SKM-1 (cell line): ENCODE measurements at regions not wholly inside any gene's neighbourhood (a gene's known extent, or its start where the extent isn't known, plus 50 kb on each side); places are given as distances from the start of the nearest gene placed in this dataset.

Experiments used
- DNase-seq: peaks from one replicate; lab custom pipeline; 2025; ENCODE audit not compliant: unreplicated experiment; lab: John Stamatoyannopoulos, UW

- DNase-seq, result no peak
These were observed 493.3 kb downstream of the BRD1 start for GRCh38 chr22:49334449-49334789.

GRCh38 chr22:49333206-49333605, 494.5 kb downstream of the BRD1 start:
- DNase-seq, result no peak

GRCh38 chr22:49332691-49333090, 495.0 kb downstream of the BRD1 start:
- no peak for DNase-seq

GRCh38 chr22:49331878-49332277, 495.8 kb downstream of the BRD1 start:
- DNase-seq, result no peak

GRCh38 chr22:49331223-49331815, 496.4 kb downstream of the BRD1 start:
- DNase-seq, result no peak

GRCh38 chr22:49330421-49331222, 497.1 kb downstream of the BRD1 start:
- no peak for DNase-seq

GRCh38 chr22:49329636-49330035, 498.0 kb downstream of the BRD1 start:
- no peak for DNase-seq

- no peak for DNase-seq
These were observed 498.9 kb downstream of the BRD1 start for GRCh38 chr22:49328630-49329405.

GRCh38 chr22:49328118-49328475, 499.6 kb downstream of the BRD1 start:
- no peak for DNase-seq

GRCh38 chr22:49327411-49328117, 500.1 kb downstream of the BRD1 start:
- no peak for DNase-seq

GRCh38 chr22:49326558-49326957, 501.1 kb downstream of the BRD1 start:
- DNase-seq, result no peak

GRCh38 chr22:49325531-49326395, 501.9 kb downstream of the BRD1 start:
- DNase-seq, result no peak

- DNase-seq, result no peak
These were observed 502.9 kb downstream of the BRD1 start for GRCh38 chr22:49324527-49325491.

GRCh38 chr22:49323751-49324415, 503.8 kb downstream of the BRD1 start:
- no peak for DNase-seq

GRCh38 chr22:49322861-49323622, 504.6 kb downstream of the BRD1 start:
- no peak for DNase-seq

- DNase-seq, result no peak
These were observed 505.4 kb downstream of the BRD1 start for GRCh38 chr22:49322231-49322630.

- no peak for DNase-seq
These were observed 506.1 kb downstream of the BRD1 start for GRCh38 chr22:49321477-49322055.
